Activated CD4-positive, alpha-beta T cell treated with anti-CD3 and anti-CD28 coated beads, Interleukin-2, amount 10 ng/mL, durations not matched to agents 7 days and 5 days (primary cell): ENCODE measurements at regions not wholly inside any gene's neighbourhood (a gene's known extent, or its start where the extent isn't known, plus 50 kb on each side); places are given as distances from the start of the nearest gene placed in this dataset.
"Not testable (repeated sequence)": the region's sequence is repeated elsewhere in the genome, so short reads cannot be mapped to it uniquely, and the experiment has no call there.

Source experiments
- CTCF ChIA-PET: fragments of 350-600 bp; sonication (Branson Sonifier 250); formaldehyde crosslinking; loops from one replicate; lab custom pipeline; 2021; ENCODE audit warnings: antibody characterized with exemption; lab: Charles Lee
- POLR2A ChIA-PET: fragments of 350-600 bp; sonication (Branson Sonifier 250); formaldehyde crosslinking; loops from one replicate; lab custom pipeline; 2021; ENCODE audit warnings: antibody characterized with exemption; lab: Charles Lee
- DNase-seq: peaks from one replicate; pipeline ENCODE4 v3.0.0-alpha.2; 2020
- H3K27ac Mint-ChIP-seq: one replicate; pipeline ENCODE4 v1.8.0; 2021; ENCODE audit warnings: mild to moderate bottlenecking, moderate library complexity, mixed read lengths
- H3K27me3 Mint-ChIP-seq: one replicate; pipeline ENCODE4 v1.8.0; 2021; ENCODE audit warnings: mixed read lengths
- H3K36me3 Mint-ChIP-seq: one replicate; pipeline ENCODE4 v1.8.0; 2021; ENCODE audit warnings: low read depth, mixed read lengths
- H3K4me1 Mint-ChIP-seq: one replicate; pipeline ENCODE4 v1.8.0; 2021; ENCODE audit warnings: mixed read lengths
- H3K4me3 Mint-ChIP-seq: one replicate; pipeline ENCODE4 v1.8.0; 2021; ENCODE audit warnings: mild to moderate bottlenecking, moderate library complexity, mixed read lengths
- H3K9me3 Mint-ChIP-seq: one replicate; pipeline ENCODE4 v1.8.0; 2021; ENCODE audit warnings: mixed read lengths

- DNase-seq, H3K4me3 Mint-ChIP-seq, H3K9me3 Mint-ChIP-seq, H3K27ac Mint-ChIP-seq, POLR2A ChIA-PET, H3K27me3 Mint-ChIP-seq: not testable (repeated sequence)
- H3K4me1 Mint-ChIP-seq = peaks cover 30% of the 10 kb centered on the region
- CTCF ChIA-PET = interaction anchor here (0.6 to 1.5 kb wide), 5 partner anchors 9 to 49 kb away, joined by 3 to 13 read pairs (median 5); no protein-coding TSS in a partner anchor
- H3K36me3 Mint-ChIP-seq = peaks cover 39% of the 10 kb centered on the region
Measured at GRCh38 chr9:40992472-40992821, 136.0 kb downstream of the FOXD4L6 start.

- Mint-ChIP-seq H3K4me1 (peaks cover 26% of the 10 kb centered on the region), H3K36me3 (peaks cover 35% of the 10 kb centered on the region)
- H3K27ac Mint-ChIP-seq, H3K27me3 Mint-ChIP-seq, H3K9me3 Mint-ChIP-seq, H3K4me3 Mint-ChIP-seq, POLR2A ChIA-PET: not testable (repeated sequence)
- peak; percentile 99 for DNase-seq
- CTCF ChIA-PET = interaction anchor here (0.6 to 1.5 kb wide), 5 partner anchors 9 to 49 kb away, joined by 3 to 13 read pairs (median 5); no protein-coding TSS in a partner anchor
Measured at GRCh38 chr9:40991741-40992471, 136.6 kb downstream of the FOXD4L6 start.

- H3K27ac Mint-ChIP-seq, POLR2A ChIA-PET, H3K9me3 Mint-ChIP-seq, H3K4me3 Mint-ChIP-seq, DNase-seq, H3K27me3 Mint-ChIP-seq: not testable (repeated sequence)
- Mint-ChIP-seq H3K36me3 (peaks cover 30% of the 10 kb centered on the region), H3K4me1 (peaks cover 21% of the 10 kb centered on the region)
- CTCF ChIA-PET = interaction anchor here (1.3 to 1.5 kb wide), 4 partner anchors 10 to 40 kb away, joined by 3 to 13 read pairs (median 5); no protein-coding TSS in a partner anchor
Measured at GRCh38 chr9:40991100-40991740, 137.3 kb downstream of the FOXD4L6 start.

GRCh38 chr9:40986332-40986731 is 142.1 kb downstream of the FOXD4L6 start:
- peaks cover 14% of the 10 kb centered on the region for H3K36me3 Mint-ChIP-seq

GRCh38 chr9:40975351-40975750 is 153.1 kb downstream of the FOXD4L6 start:
- H3K4me1 Mint-ChIP-seq, CTCF ChIA-PET, H3K27ac Mint-ChIP-seq, DNase-seq, POLR2A ChIA-PET, H3K27me3 Mint-ChIP-seq, H3K9me3 Mint-ChIP-seq, H3K4me3 Mint-ChIP-seq, H3K36me3 Mint-ChIP-seq: not testable (repeated sequence)

More at GRCh38 chr9:40986332-40986731, 142.1 kb downstream of the FOXD4L6 start:
- H3K4me3 Mint-ChIP-seq, POLR2A ChIA-PET, CTCF ChIA-PET, H3K9me3 Mint-ChIP-seq, H3K27ac Mint-ChIP-seq, H3K27me3 Mint-ChIP-seq, H3K4me1 Mint-ChIP-seq, DNase-seq: not testable (repeated sequence)

GRCh38 chr9:40974912-40975311 is 153.6 kb downstream of the FOXD4L6 start:
- H3K27ac Mint-ChIP-seq, H3K36me3 Mint-ChIP-seq, DNase-seq, H3K9me3 Mint-ChIP-seq, POLR2A ChIA-PET, H3K4me3 Mint-ChIP-seq, H3K27me3 Mint-ChIP-seq, H3K4me1 Mint-ChIP-seq, CTCF ChIA-PET: not testable (repeated sequence)

GRCh38 chr9:40971773-40972172 is 156.7 kb downstream of the FOXD4L6 start:
- POLR2A ChIA-PET, H3K4me1 Mint-ChIP-seq, DNase-seq, H3K36me3 Mint-ChIP-seq, H3K9me3 Mint-ChIP-seq, H3K4me3 Mint-ChIP-seq, H3K27ac Mint-ChIP-seq, CTCF ChIA-PET, H3K27me3 Mint-ChIP-seq: not testable (repeated sequence)

- POLR2A ChIA-PET, CTCF ChIA-PET: not testable (repeated sequence)
Measured at GRCh38 chr9:40970340-40970739, 158.1 kb downstream of the FOXD4L6 start.

GRCh38 chr9:40962461-40962860 is 166.0 kb downstream of the FOXD4L6 start:
- POLR2A ChIA-PET, DNase-seq, H3K27ac Mint-ChIP-seq, H3K9me3 Mint-ChIP-seq, CTCF ChIA-PET, H3K27me3 Mint-ChIP-seq, H3K4me3 Mint-ChIP-seq, H3K36me3 Mint-ChIP-seq, H3K4me1 Mint-ChIP-seq: not testable (repeated sequence)

More at GRCh38 chr9:40970340-40970739, 158.1 kb downstream of the FOXD4L6 start:
- H3K9me3 Mint-ChIP-seq, DNase-seq, H3K4me1 Mint-ChIP-seq, H3K27me3 Mint-ChIP-seq, H3K36me3 Mint-ChIP-seq, H3K27ac Mint-ChIP-seq, H3K4me3 Mint-ChIP-seq: not testable (repeated sequence)

GRCh38 chr9:40951876-40952494 is 176.5 kb downstream of the FOXD4L6 start:
- H3K4me1 Mint-ChIP-seq, H3K9me3 Mint-ChIP-seq, H3K27ac Mint-ChIP-seq, H3K4me3 Mint-ChIP-seq, H3K27me3 Mint-ChIP-seq, H3K36me3 Mint-ChIP-seq, DNase-seq, CTCF ChIA-PET, POLR2A ChIA-PET: not testable (repeated sequence)

- H3K27ac Mint-ChIP-seq, H3K27me3 Mint-ChIP-seq, CTCF ChIA-PET, DNase-seq, H3K4me3 Mint-ChIP-seq, H3K4me1 Mint-ChIP-seq, POLR2A ChIA-PET, H3K36me3 Mint-ChIP-seq, H3K9me3 Mint-ChIP-seq: not testable (repeated sequence)
Measured at GRCh38 chr9:40946228-40946627, 182.3 kb downstream of the FOXD4L6 start.

- POLR2A ChIA-PET, DNase-seq, H3K4me1 Mint-ChIP-seq, H3K9me3 Mint-ChIP-seq, CTCF ChIA-PET, H3K36me3 Mint-ChIP-seq, H3K27ac Mint-ChIP-seq, H3K4me3 Mint-ChIP-seq, H3K27me3 Mint-ChIP-seq: not testable (repeated sequence)
Measured at GRCh38 chr9:40942730-40943129, 185.8 kb downstream of the FOXD4L6 start.

GRCh38 chr9:40939888-40940209 is 188.6 kb downstream of the FOXD4L6 start:
- POLR2A ChIA-PET, H3K27me3 Mint-ChIP-seq, H3K36me3 Mint-ChIP-seq, H3K4me3 Mint-ChIP-seq, CTCF ChIA-PET, H3K9me3 Mint-ChIP-seq, DNase-seq, H3K4me1 Mint-ChIP-seq, H3K27ac Mint-ChIP-seq: not testable (repeated sequence)
